Transverse colon (tissue), 4 donors: ENCODE measurements at regions not wholly inside any gene's neighbourhood (a gene's known extent, or its start where the extent isn't known, plus 50 kb on each side); places are given as distances from the start of the nearest gene placed in this dataset.

ENCODE experiments used
- DNase-seq: peaks from one replicate; pipeline ENCODE4 v3.0.0-alpha.2; 2019
- H3K27ac ChIP-seq, 4 donors: fragments of 200-600 bp; sonication (generic); 2 replicates each; pipeline ENCODE4 v1.5.1; 2016 to 2018; ENCODE audit warnings: inconsistent platforms in 4 of 4
- H3K27me3 ChIP-seq: fragments of 200-600 bp; sonication (generic); 2 replicates; pipeline ENCODE4 v1.5.1; 2017; ENCODE audit warnings: inconsistent platforms
- H3K36me3 ChIP-seq, 4 donors: fragments of 200-600 bp; sonication (generic); 2 replicates each; pipeline ENCODE4 v1.5.1; 2017 to 2019; ENCODE audit warnings: inconsistent platforms in 4 of 4
- H3K4me1 ChIP-seq, 4 donors: fragments of 200-600 bp; sonication (generic); 2 replicates each; pipeline ENCODE4 v1.5.1; 2017 to 2020; ENCODE audit warnings: inconsistent platforms in 4 of 4
- H3K4me3 ChIP-seq, 4 donors: fragments of 200-600 bp; sonication (generic); 1 replicate in 1 of 4; 2 replicates in 3 of 4; pipeline versions ENCODE4 v1.5.1 to v1.6.1; 2017 to 2019; ENCODE audit warnings: inconsistent platforms in 4 of 4
- H3K9me3 ChIP-seq, 2 donors: fragments of 200-600 bp; sonication (generic); 2 replicates each; pipeline ENCODE4 v1.5.1; 2017 to 2019; ENCODE audit warnings: inconsistent platforms in 2 of 2
- CTCF ChIP-seq, 5 experiments: fragments of 200-600 bp in 3 of 5; fragments of 450-650 bp in 2 of 5; sonication (generic) in 3 of 5; IDR thresholded peaks; 1 replicate in 2 of 5; 2 replicates in 3 of 5; pipeline ENCODE4 v1.5.1; 2016 to 2017; ENCODE audit warnings: antibody characterized with exemption in 5 of 5, inconsistent platforms in 3 of 5, mild to moderate bottlenecking in 2 of 5, moderate library complexity in 1 of 5
- EP300 ChIP-seq: sonication (generic); formaldehyde crosslinking; IDR thresholded peaks from one replicate; pipeline ENCODE4 v1.6.1; 2017; ENCODE audit warnings: antibody characterized with exemption, low read depth
- POLR2A ChIP-seq: fragments of 450-650 bp; IDR thresholded peaks from one replicate; pipeline ENCODE4 v1.6.1; 2016; ENCODE audit warnings: antibody characterized with exemption, mild to moderate bottlenecking, moderate library complexity
- POLR2AphosphoS5 ChIP-seq, 3 donors: sonication (generic); formaldehyde crosslinking; IDR thresholded peaks; one replicate each; pipeline ENCODE4 v1.6.1; 2016; ENCODE audit warnings: antibody characterized with exemption in 3 of 3
- WGBS, 2 donors: methylation state at CpG; one replicate each; pipeline ENCODE4 v1.1.5; 2018; ENCODE audit warnings: low coverage in 1 of 2; 5-methylcytosine and 5-hydroxymethylcytosine counted together
- in situ Hi-C, 4 donors: fragments of 200-750 bp; cut with MboI; loops; one replicate each; pipeline versions ENCODE4 v1.15.0 to v1.15.1; 2017; ENCODE audit warnings: low sequenced_read_pairs in 3 of 4, low pct_ligation_motif_present in 1 of 4, low pct_unique_long_range_greater_than_20kb in 1 of 4
- intact Hi-C: fragments of 100-400 bp; cut with DNase I; formaldehyde crosslinking; loops from one replicate; pipeline ENCODE4 v1.15.1; 2023; ENCODE audit warnings: low total_unique reads

- H3K4me1 ChIP-seq: no peaks in the 10 kb centered on the region
- H3K27ac ChIP-seq: no peak overlapping the region
- no peaks in the 10 kb centered on the region for H3K9me3 ChIP-seq
- in situ Hi-C loops: no loop called here
- DNase-seq: no peak
- intact Hi-C loops: no loop called here
- 67 to 72% methylated on average over 2 of the region's 2 CpGs for WGBS, 2 donors
- no peaks in the 10 kb centered on the region for H3K36me3 ChIP-seq
- TF ChIP-seq POLR2A (no peak), POLR2AphosphoS5 (IDR thresholded peaks at IDR 0.05) (no peak), EP300 (no peak), CTCF (IDR thresholded peaks at IDR 0.05) (no peak)
- no peak overlapping the region for H3K4me3 ChIP-seq
- H3K27me3 ChIP-seq: no peaks in the 10 kb centered on the region
These were observed 300.1 kb upstream of the LUZP2 start for GRCh38 chr11:24196733-24197132.

- no peaks in the 10 kb centered on the region for H3K9me3 ChIP-seq
- TF ChIP-seq POLR2A (no peak), POLR2AphosphoS5 (IDR thresholded peaks at IDR 0.05) (no peak)
- no peaks in the 10 kb centered on the region for H3K27me3 ChIP-seq
- 72 to 91% methylated on average over 2 to 5 of the region's 5 CpGs for WGBS, 2 donors
- no peak overlapping the region for H3K27ac ChIP-seq
- in situ Hi-C loops: no loop called here
- intact Hi-C loops: no loop called here
- H3K36me3 ChIP-seq: no peaks in the 10 kb centered on the region
- H3K4me1 ChIP-seq: no peaks in the 10 kb centered on the region
- H3K4me3 ChIP-seq: no peak overlapping the region
- DNase-seq: no peak
These were observed 298.4 kb upstream of the LUZP2 start for GRCh38 chr11:24198481-24198880.

- in situ Hi-C loops: no loop called here
- H3K4me1 ChIP-seq: no peaks in the 10 kb centered on the region
- no peaks in the 10 kb centered on the region for H3K9me3 ChIP-seq
- WGBS, 2 donors: 69 to 70% methylated on average over 1 of the region's 1 CpG
- H3K27ac ChIP-seq: no peak overlapping the region
- no peak for DNase-seq
- no peak for TF ChIP-seq POLR2A
- no peak for TF ChIP-seq CTCF (IDR thresholded peaks at IDR 0.05)
- no peak for TF ChIP-seq POLR2AphosphoS5 (IDR thresholded peaks at IDR 0.05)
- TF ChIP-seq EP300: no peak
- H3K4me3 ChIP-seq: no peak overlapping the region
- H3K36me3 ChIP-seq: no peaks in the 10 kb centered on the region
- H3K27me3 ChIP-seq: no peaks in the 10 kb centered on the region
- intact Hi-C loops: no loop called here
These were observed 297.4 kb upstream of the LUZP2 start for GRCh38 chr11:24199461-24199860.

GRCh38 chr11:24206030-24206429, 290.8 kb upstream of the LUZP2 start:
- TF ChIP-seq EP300 (no peak), CTCF (IDR thresholded peaks at IDR 0.05) (no peak), POLR2A (no peak), POLR2AphosphoS5 (IDR thresholded peaks at IDR 0.05) (no peak)
- Histone ChIP-seq H3K36me3 (no peaks in the 10 kb centered on the region), H3K27me3 (no peaks in the 10 kb centered on the region), H3K4me1 (no peaks in the 10 kb centered on the region), H3K9me3 (no peaks in the 10 kb centered on the region), H3K4me3 (no peak overlapping the region), H3K27ac (no peak overlapping the region)
- intact Hi-C loops (no loop called here), in situ Hi-C loops (no loop called here)
- 85 to 88% methylated on average over 2 of the region's 2 CpGs for WGBS, 2 donors
- no peak for DNase-seq

- H3K27me3 ChIP-seq: no peaks in the 10 kb centered on the region
- no peaks in the 10 kb centered on the region for H3K4me1 ChIP-seq
- no peaks in the 10 kb centered on the region for H3K9me3 ChIP-seq
- no peak for DNase-seq
- intact Hi-C loops: no loop called here
- in situ Hi-C loops: no loop called here
- no peak overlapping the region for H3K4me3 ChIP-seq
- no peak overlapping the region for H3K27ac ChIP-seq
- TF ChIP-seq POLR2A: no peak
- no peak for TF ChIP-seq POLR2AphosphoS5 (IDR thresholded peaks at IDR 0.05)
- no peak for TF ChIP-seq CTCF (IDR thresholded peaks at IDR 0.05)
- no peak for TF ChIP-seq EP300
- WGBS, 2 donors: 10 to 72% methylated on average over 1 of the region's 1 CpG
- H3K36me3 ChIP-seq: no peaks in the 10 kb centered on the region
These were observed 290.3 kb upstream of the LUZP2 start for GRCh38 chr11:24206511-24206910.
